Breast epithelium (tissue), 3 donors: ENCODE measurements at regions not wholly inside any gene's neighbourhood (a gene's known extent, or its start where the extent isn't known, plus 50 kb on each side); places are given as distances from the start of the nearest gene placed in this dataset.

Experiments
- POLR2A ChIP-seq: fragments of 450-650 bp; IDR thresholded peaks from one replicate; pipeline ENCODE4 v1.6.1; 2016; ENCODE audit warnings: antibody characterized with exemption, mild to moderate bottlenecking, moderate library complexity
- POLR2AphosphoS5 ChIP-seq, 3 donors: sonication (generic); formaldehyde crosslinking; IDR thresholded peaks; one replicate each; pipeline ENCODE4 v1.6.1; 2017; ENCODE audit warnings: antibody characterized with exemption in 3 of 3
- TF ChIP-seq, protein P1 (sequence below), 3 donors: fragments of 450-650 bp; IDR thresholded peaks; one replicate each; pipeline ENCODE4 v1.5.1; 2016 to 2017; ENCODE audit warnings: antibody characterized with exemption in 3 of 3, mild to moderate bottlenecking in 3 of 3, moderate library complexity in 3 of 3

DNA sequence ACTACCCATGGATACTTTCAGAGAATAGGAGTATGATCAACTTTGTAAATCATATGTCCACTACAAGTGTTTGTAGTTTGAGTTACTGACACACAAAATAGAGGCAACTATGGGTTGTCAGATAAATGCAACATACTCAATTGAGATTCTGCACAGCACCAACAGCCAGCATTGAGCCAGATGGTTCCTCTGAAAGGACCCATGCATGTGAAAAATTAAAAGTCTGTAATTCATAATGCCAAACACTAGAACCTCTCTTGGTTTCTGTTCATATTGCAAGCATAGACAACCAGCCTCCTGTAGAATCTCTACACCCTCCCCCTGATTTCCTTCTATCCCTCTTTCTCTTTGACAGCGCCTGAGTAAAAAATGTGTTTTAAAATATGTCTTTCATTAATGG lies 831.0 kb downstream of the C12orf50 start:
- TF ChIP-seq, protein P1, sequence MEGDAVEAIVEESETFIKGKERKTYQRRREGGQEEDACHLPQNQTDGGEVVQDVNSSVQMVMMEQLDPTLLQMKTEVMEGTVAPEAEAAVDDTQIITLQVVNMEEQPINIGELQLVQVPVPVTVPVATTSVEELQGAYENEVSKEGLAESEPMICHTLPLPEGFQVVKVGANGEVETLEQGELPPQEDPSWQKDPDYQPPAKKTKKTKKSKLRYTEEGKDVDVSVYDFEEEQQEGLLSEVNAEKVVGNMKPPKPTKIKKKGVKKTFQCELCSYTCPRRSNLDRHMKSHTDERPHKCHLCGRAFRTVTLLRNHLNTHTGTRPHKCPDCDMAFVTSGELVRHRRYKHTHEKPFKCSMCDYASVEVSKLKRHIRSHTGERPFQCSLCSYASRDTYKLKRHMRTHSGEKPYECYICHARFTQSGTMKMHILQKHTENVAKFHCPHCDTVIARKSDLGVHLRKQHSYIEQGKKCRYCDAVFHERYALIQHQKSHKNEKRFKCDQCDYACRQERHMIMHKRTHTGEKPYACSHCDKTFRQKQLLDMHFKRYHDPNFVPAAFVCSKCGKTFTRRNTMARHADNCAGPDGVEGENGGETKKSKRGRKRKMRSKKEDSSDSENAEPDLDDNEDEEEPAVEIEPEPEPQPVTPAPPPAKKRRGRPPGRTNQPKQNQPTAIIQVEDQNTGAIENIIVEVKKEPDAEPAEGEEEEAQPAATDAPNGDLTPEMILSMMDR (IDR thresholded peaks at IDR 0.05), result no peak
- TF ChIP-seq POLR2A, result no peak
- no peak for TF ChIP-seq POLR2AphosphoS5 (IDR thresholded peaks at IDR 0.05)
